Trophoblast cell (in vitro differentiated cells and primary cell): ENCODE measurements at regions not wholly inside any gene's neighbourhood (a gene's known extent, or its start where the extent isn't known, plus 50 kb on each side); places are given as distances from the start of the nearest gene placed in this dataset.
"Not testable (repeated sequence)": the region's sequence is repeated elsewhere in the genome, so short reads cannot be mapped to it uniquely, and the experiment has no call there.

Experiments
- DNase-seq, 2 donors: peaks; one replicate each; pipeline ENCODE4 v3.0.0-alpha.2; 2016
- H2AFZ ChIP-seq: 2 replicates; pipeline ENCODE4 v1.6.1; 2013; ENCODE audit warnings: low read length, moderate library complexity, mild to moderate bottlenecking; ENCODE audit not compliant: insufficient read depth, poor library complexity
- H2AK5ac ChIP-seq: 2 replicates; pipeline ENCODE4 v1.6.1; 2013; ENCODE audit warnings: mild to moderate bottlenecking, low read length
- H2BK120ac ChIP-seq: 2 replicates; pipeline ENCODE4 v1.6.1; 2013; ENCODE audit warnings: low read length, mild to moderate bottlenecking, moderate library complexity; ENCODE audit not compliant: insufficient read depth, poor library complexity
- H2BK12ac ChIP-seq: 2 replicates; pipeline ENCODE4 v1.6.1; 2013; ENCODE audit warnings: mild to moderate bottlenecking, low read length, moderate library complexity
- H2BK5ac ChIP-seq: 2 replicates; pipeline ENCODE4 v1.6.1; 2013; ENCODE audit warnings: low read length, low read depth, moderate library complexity, mild to moderate bottlenecking; ENCODE audit not compliant: poor library complexity
- H3K14ac ChIP-seq: 2 replicates; pipeline ENCODE4 v1.6.1; 2013; ENCODE audit warnings: mild to moderate bottlenecking, low read length
- H3K18ac ChIP-seq: 2 replicates; pipeline ENCODE4 v1.6.1; 2013; ENCODE audit warnings: mild to moderate bottlenecking, low read length
- H3K23ac ChIP-seq: 2 replicates; pipeline ENCODE4 v1.6.1; 2013; ENCODE audit warnings: low read length
- H3K27ac ChIP-seq: 2 replicates; pipeline ENCODE4 v1.5.1; 2013; ENCODE audit warnings: low read depth, mild to moderate bottlenecking, inconsistent platforms, low read length, moderate library complexity
- H3K27me3 ChIP-seq: 2 replicates; pipeline ENCODE4 v1.6.1; 2013; ENCODE audit warnings: inconsistent platforms, mild to moderate bottlenecking, low read length, moderate library complexity; ENCODE audit not compliant: insufficient read depth
- H3K36me3 ChIP-seq, 2 experiments: 1 replicate in 1 of 2; 2 replicates in 1 of 2; pipeline ENCODE4 v1.6.1; 2013; ENCODE audit warnings: low read length in 2 of 2, mild to moderate bottlenecking in 2 of 2, moderate library complexity in 1 of 2; ENCODE audit not compliant: insufficient read depth in 2 of 2, control insufficient read depth in 1 of 2
- H3K4ac ChIP-seq: 2 replicates; pipeline ENCODE4 v1.6.1; 2013; ENCODE audit warnings: low read depth, mild to moderate bottlenecking, low read length, moderate library complexity
- H3K4me1 ChIP-seq, 2 experiments: 1 replicate in 1 of 2; 2 replicates in 1 of 2; pipeline ENCODE4 v1.6.1; 2013; ENCODE audit warnings: low read length in 2 of 2, mild to moderate bottlenecking in 2 of 2, moderate library complexity in 1 of 2; ENCODE audit not compliant: insufficient read depth in 2 of 2, control insufficient read depth in 1 of 2
- H3K4me2 ChIP-seq: 2 replicates; pipeline ENCODE4 v1.6.1; 2013; ENCODE audit warnings: inconsistent platforms, mild to moderate bottlenecking, low read length, moderate library complexity
- H3K4me3 ChIP-seq: 2 replicates; pipeline ENCODE4 v1.5.1; 2013; ENCODE audit warnings: mild to moderate bottlenecking, low read depth, low read length, inconsistent platforms
- H3K79me1 ChIP-seq: one replicate; pipeline ENCODE4 v1.6.1; 2013; ENCODE audit warnings: low read length
- H3K79me2 ChIP-seq: 2 replicates; pipeline ENCODE4 v1.6.1; 2013; ENCODE audit warnings: low read length, mild to moderate bottlenecking; ENCODE audit not compliant: control insufficient read depth, insufficient read depth, poor library complexity
- H3K9ac ChIP-seq: 2 replicates; pipeline ENCODE4 v1.6.1; 2013; ENCODE audit warnings: mild to moderate bottlenecking, low read length
- H3K9me3 ChIP-seq: 2 replicates; pipeline ENCODE4 v1.6.1; 2013; ENCODE audit warnings: low read depth, mild to moderate bottlenecking, control low read depth, inconsistent platforms, low read length; ENCODE audit not compliant: insufficient read depth
- H4K12ac ChIP-seq: 2 replicates; pipeline ENCODE4 v1.6.1; 2013; ENCODE audit warnings: low read depth, mild to moderate bottlenecking, low read length, moderate library complexity
- H4K8ac ChIP-seq: 2 replicates; pipeline ENCODE4 v1.6.1; 2013; ENCODE audit warnings: low read depth, mild to moderate bottlenecking, low read length, moderate library complexity
- H4K91ac ChIP-seq: one replicate; pipeline ENCODE4 v1.6.1; 2013; ENCODE audit warnings: low read depth, mild to moderate bottlenecking, low read length, moderate library complexity
- WGBS: extraction: QIAGEN DNeasy Blood & Tissue Kit; methylation state at CpG from one replicate; pipeline ENCODE4 v1.1.7; 2013; ENCODE audit warnings: missing lambda C conversion rate; ENCODE audit not compliant: insufficient read length, insufficient coverage; ENCODE audit errors: extremely low coverage; 5-methylcytosine and 5-hydroxymethylcytosine counted together

DNA sequence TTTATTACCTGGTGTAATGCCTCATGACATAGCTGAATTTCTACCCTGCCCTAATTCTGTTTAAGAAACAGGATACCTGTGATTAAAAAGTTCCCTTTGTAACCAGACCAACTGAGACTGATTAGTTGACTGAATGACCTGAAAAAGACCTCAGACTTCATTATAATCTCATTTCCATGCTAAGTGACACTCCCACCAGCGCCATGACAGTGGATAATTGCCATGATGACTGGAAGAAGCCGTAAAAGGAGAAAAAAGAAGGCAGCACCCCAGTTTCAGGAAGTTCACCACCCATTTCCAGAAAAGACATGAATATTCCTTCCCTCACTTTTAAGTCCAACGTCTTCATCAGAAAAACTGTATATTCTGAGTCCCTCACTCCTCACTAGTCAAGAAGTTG lies 125.6 kb upstream of the HS3ST4 start:
- H3K14ac ChIP-seq: no peak overlapping the region
- H3K18ac ChIP-seq: no peak overlapping the region
- H3K36me3 ChIP-seq: no peaks in the 10 kb centered on the region
- WGBS: no CpG with 5 or more reads among the region's 3 CpGs
- H3K4ac ChIP-seq: no peak overlapping the region
- no peak overlapping the region for H3K4me3 ChIP-seq
- H2BK12ac ChIP-seq: no peak overlapping the region
- H3K9me3 ChIP-seq: no peaks in the 10 kb centered on the region
- H3K4me2 ChIP-seq: no peak overlapping the region
- peaks cover 6% of the 10 kb centered on the region for H3K79me1 ChIP-seq
- H3K9ac ChIP-seq: no peak overlapping the region
- H2AFZ ChIP-seq: no peak overlapping the region
- no peak overlapping the region for H2AK5ac ChIP-seq
- no peaks in the 10 kb centered on the region for H3K27me3 ChIP-seq
- no peak overlapping the region for H4K91ac ChIP-seq
- no peak overlapping the region for H3K23ac ChIP-seq
- no peak overlapping the region for H2BK120ac ChIP-seq
- no peaks in the 10 kb centered on the region for H3K4me1 ChIP-seq
- no peak overlapping the region for H4K12ac ChIP-seq
- no peak for DNase-seq
- H3K79me2 ChIP-seq: no peaks in the 10 kb centered on the region
- no peak overlapping the region for H3K27ac ChIP-seq
- no peak overlapping the region for H4K8ac ChIP-seq
- no peak overlapping the region for H2BK5ac ChIP-seq

DNA sequence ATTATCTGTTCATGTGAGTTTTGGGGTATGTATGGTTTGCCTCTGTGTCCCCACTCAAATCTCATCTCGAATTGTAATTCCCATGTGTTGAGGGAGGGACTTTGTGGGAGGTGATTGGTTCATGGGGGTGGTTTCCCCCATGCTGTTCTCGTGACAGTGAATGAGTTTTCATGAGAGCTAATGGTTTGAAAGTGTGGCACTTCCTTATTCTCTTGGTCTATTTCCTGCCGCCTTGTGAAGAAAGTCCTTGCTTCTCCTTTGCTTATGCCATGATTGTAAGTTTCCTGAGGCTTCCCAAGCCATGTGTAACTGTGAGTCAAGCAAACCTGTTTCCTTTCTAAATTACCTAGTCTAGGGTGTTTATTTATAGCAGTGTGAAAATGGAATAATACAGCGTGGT lies 128.1 kb upstream of the HS3ST4 start:
- H4K91ac ChIP-seq: no peak overlapping the region
- no peak overlapping the region for H2BK5ac ChIP-seq
- no peak overlapping the region for H3K27ac ChIP-seq
- no peak overlapping the region for H3K4ac ChIP-seq
- no peaks in the 10 kb centered on the region for H3K36me3 ChIP-seq
- WGBS: no CpG with 5 or more reads among the region's 4 CpGs
- H3K9me3 ChIP-seq: no peaks in the 10 kb centered on the region
- H2AFZ ChIP-seq: no peak overlapping the region
- no peak overlapping the region for H3K18ac ChIP-seq
- H3K23ac ChIP-seq: no peak overlapping the region
- H3K14ac ChIP-seq: no peak overlapping the region
- H3K4me2 ChIP-seq: no peak overlapping the region
- H3K4me3 ChIP-seq: no peak overlapping the region
- no peaks in the 10 kb centered on the region for H3K27me3 ChIP-seq
- no peak overlapping the region for H4K12ac ChIP-seq
- H3K79me2 ChIP-seq: no peaks in the 10 kb centered on the region
- H2AK5ac ChIP-seq: no peak overlapping the region
- DNase-seq: no peak
- H2BK12ac ChIP-seq: peak overlapping the region; percentile 5
- H3K9ac ChIP-seq: no peak overlapping the region
- H2BK120ac ChIP-seq: no peak overlapping the region
- H4K8ac ChIP-seq: no peak overlapping the region
- no peaks in the 10 kb centered on the region for H3K4me1 ChIP-seq
- peaks cover 2% of the 10 kb centered on the region for H3K79me1 ChIP-seq

DNA sequence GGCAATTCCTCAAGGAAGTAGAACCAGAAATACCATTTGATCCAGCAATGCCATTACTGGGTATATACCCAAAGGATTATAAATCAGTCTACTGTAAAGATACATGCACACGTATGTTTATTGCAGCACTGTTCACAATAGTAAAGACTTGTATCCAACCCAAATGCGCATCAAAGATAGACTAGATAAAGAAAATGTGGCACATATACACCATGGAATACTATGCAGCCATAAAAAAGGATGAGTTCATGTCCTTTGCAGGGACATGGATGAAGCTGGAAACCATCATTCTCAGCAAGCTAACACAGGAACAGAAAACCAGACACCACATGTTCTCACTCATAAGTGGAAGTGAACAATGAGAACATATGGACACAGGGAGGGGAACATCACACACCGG lies 130.0 kb upstream of the HS3ST4 start:
- not testable (repeated sequence) for H3K27ac ChIP-seq, DNase-seq, H4K12ac ChIP-seq, H2AFZ ChIP-seq, H3K4ac ChIP-seq, H2BK120ac ChIP-seq, H3K27me3 ChIP-seq, H3K36me3 ChIP-seq, H3K4me2 ChIP-seq, H3K9ac ChIP-seq, H4K91ac ChIP-seq, H2BK12ac ChIP-seq, H3K4me3 ChIP-seq, H3K4me1 ChIP-seq, H2AK5ac ChIP-seq, H3K18ac ChIP-seq, H3K79me2 ChIP-seq, H3K23ac ChIP-seq, H3K14ac ChIP-seq, H3K9me3 ChIP-seq, H3K79me1 ChIP-seq, H4K8ac ChIP-seq, H2BK5ac ChIP-seq
- no CpG with 5 or more reads among the region's 3 CpGs for WGBS

DNA sequence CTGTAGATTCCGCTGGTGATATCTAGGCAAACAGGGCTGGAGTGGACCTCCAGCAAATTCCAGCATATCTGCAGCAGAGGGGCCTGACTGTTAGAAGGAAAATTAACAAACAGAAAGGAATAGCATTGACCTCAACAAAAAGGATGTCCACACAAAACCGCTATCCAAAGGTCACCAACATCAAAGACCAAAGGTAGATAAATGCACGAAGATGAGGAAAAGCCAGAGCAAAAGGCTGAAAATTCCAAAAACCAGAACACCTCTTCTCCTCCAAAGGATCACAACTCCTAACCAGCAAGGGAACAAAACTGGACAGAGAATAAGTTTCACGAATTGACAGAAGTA lies 134.8 kb upstream of the HS3ST4 start:
- Histone ChIP-seq H3K4me1 (peaks cover 3 to 11% of the 10 kb centered on the region in 2 experiments), H3K79me1 (peaks cover 22% of the 10 kb centered on the region), H2BK12ac (peak overlapping the region; percentile 10)
- not testable (repeated sequence) for H3K4me3 ChIP-seq, H4K8ac ChIP-seq, H3K36me3 ChIP-seq, H2BK120ac ChIP-seq, H2BK5ac ChIP-seq, H3K4me2 ChIP-seq, H3K27ac ChIP-seq, H3K14ac ChIP-seq, H3K4ac ChIP-seq, H3K18ac ChIP-seq, H3K23ac ChIP-seq, H3K9me3 ChIP-seq, H2AK5ac ChIP-seq, H4K12ac ChIP-seq, H3K9ac ChIP-seq, H2AFZ ChIP-seq, DNase-seq, H4K91ac ChIP-seq, H3K27me3 ChIP-seq, H3K79me2 ChIP-seq
- WGBS: no CpG with 5 or more reads among the region's 4 CpGs
